Colon (tissue), 2 donors: ENCODE measurements at regions not wholly inside any gene's neighbourhood (a gene's known extent, or its start where the extent isn't known, plus 50 kb on each side); places are given as distances from the start of the nearest gene placed in this dataset.

Experiments
- FAIRE-seq: peaks from 2 replicates; lab custom pipeline; 2012; peaks lifted over from hg19 to GRCh38; lab: Jason Lieb, UNC
- donor health status: control.
- donor health status: control.

- FAIRE-seq: no peak
Observed at GRCh38 chr3:124498891-124499290, 231.4 kb upstream of the UMPS start.

- no peak for FAIRE-seq
Observed at GRCh38 chr3:124504332-124505059, 225.8 kb upstream of the UMPS start.

- no peak for FAIRE-seq
Observed at GRCh38 chr3:124509884-124510283, 220.4 kb upstream of the UMPS start.

- no peak for FAIRE-seq
Observed at GRCh38 chr3:124510290-124510689, 220.0 kb upstream of the UMPS start.

GRCh38 chr3:124512881-124513609, 217.2 kb upstream of the UMPS start:
- FAIRE-seq: no peak

- FAIRE-seq: no peak
Observed at GRCh38 chr3:124513610-124513997, 216.6 kb upstream of the UMPS start.

GRCh38 chr3:124514683-124515082, 215.6 kb upstream of the UMPS start:
- no peak for FAIRE-seq

GRCh38 chr3:124516333-124516732, 213.9 kb upstream of the UMPS start:
- FAIRE-seq: no peak

GRCh38 chr3:124517306-124517705, 212.9 kb upstream of the UMPS start:
- FAIRE-seq: no peak

- FAIRE-seq: no peak
Observed at GRCh38 chr3:124518350-124518749, 211.9 kb upstream of the UMPS start.

GRCh38 chr3:124519591-124520194, 210.6 kb upstream of the UMPS start:
- FAIRE-seq: no peak

GRCh38 chr3:124520970-124521369, 209.3 kb upstream of the UMPS start:
- no peak for FAIRE-seq

- no peak for FAIRE-seq
Observed at GRCh38 chr3:124522082-124522625, 208.1 kb upstream of the UMPS start.

- FAIRE-seq: no peak
Observed at GRCh38 chr3:124526601-124527000, 203.7 kb upstream of the UMPS start.

GRCh38 chr3:124529826-124530571, 200.3 kb upstream of the UMPS start:
- FAIRE-seq: no peak

- no peak for FAIRE-seq
Observed at GRCh38 chr3:124530916-124531315, 199.3 kb upstream of the UMPS start.

- FAIRE-seq: no peak
Observed at GRCh38 chr3:124532071-124532470, 198.2 kb upstream of the UMPS start.

GRCh38 chr3:124535306-124535705, 194.9 kb upstream of the UMPS start:
- no peak for FAIRE-seq

- FAIRE-seq: no peak
Observed at GRCh38 chr3:124540550-124541211, 189.6 kb upstream of the UMPS start.

- FAIRE-seq: no peak
Observed at GRCh38 chr3:124542214-124542869, 187.9 kb upstream of the UMPS start.

- FAIRE-seq: no peak
Observed at GRCh38 chr3:124545891-124546290, 184.4 kb upstream of the UMPS start.
